Large intestine (tissue), 3 donors: ENCODE measurements at regions not wholly inside any gene's neighbourhood (a gene's known extent, or its start where the extent isn't known, plus 50 kb on each side); places are given as distances from the start of the nearest gene placed in this dataset.

Experiments
- DNase-seq, 2 donors: peaks; one replicate each; pipeline versions ENCODE4 v3.0.0 to v3.0.0-alpha.2; 2013
- H3K27ac ChIP-seq: one replicate; pipeline ENCODE4 v1.5.1; 2013; ENCODE audit warnings: low read length
- H3K27me3 ChIP-seq: 2 replicates; pipeline ENCODE4 v1.6.1; 2013; ENCODE audit warnings: low read length; ENCODE audit not compliant: control insufficient read depth, insufficient read depth
- H3K36me3 ChIP-seq: 2 replicates; pipeline ENCODE4 v1.6.1; 2013; ENCODE audit warnings: low read length; ENCODE audit not compliant: control insufficient read depth, insufficient read depth
- H3K4me1 ChIP-seq: one replicate; pipeline ENCODE4 v1.6.1; 2013; ENCODE audit warnings: low read length; ENCODE audit not compliant: control insufficient read depth, insufficient read depth
- H3K4me3 ChIP-seq: one replicate; pipeline ENCODE4 v1.5.1; 2013; ENCODE audit warnings: low read length
- H3K9me3 ChIP-seq: one replicate; pipeline ENCODE4 v1.6.1; 2013; ENCODE audit warnings: mild to moderate bottlenecking, low read depth, low read length, moderate library complexity; ENCODE audit not compliant: control insufficient read depth
- WGBS: methylation state at CpG from one replicate; pipeline ENCODE4 v1.1.5; 2013; ENCODE audit warnings: low lambda C conversion rate; ENCODE audit not compliant: insufficient coverage; 5-methylcytosine and 5-hydroxymethylcytosine counted together

- Histone ChIP-seq H3K27me3 (no peaks in the 10 kb centered on the region), H3K27ac (no peak overlapping the region), H3K4me3 (no peak overlapping the region), H3K4me1 (no peaks in the 10 kb centered on the region), H3K36me3 (no peaks in the 10 kb centered on the region), H3K9me3 (no peaks in the 10 kb centered on the region)
- DNase-seq: no peak
- WGBS: 100% methylated on average over 1 of the region's 1 CpG
These were observed 545.2 kb downstream of the STK39 start for GRCh38 chr2:167702227-167702626.

- Histone ChIP-seq H3K27me3 (no peaks in the 10 kb centered on the region), H3K4me1 (no peaks in the 10 kb centered on the region), H3K4me3 (no peak overlapping the region), H3K36me3 (no peaks in the 10 kb centered on the region), H3K27ac (no peak overlapping the region), H3K9me3 (no peaks in the 10 kb centered on the region)
- WGBS: 100% methylated on average over 2 of the region's 4 CpGs
- DNase-seq: no peak
These were observed 545.7 kb downstream of the STK39 start for GRCh38 chr2:167701651-167702050.

GRCh38 chr2:167697948-167698347 lies 549.4 kb downstream of the STK39 start:
- DNase-seq: no peak
- H3K4me3 ChIP-seq: no peak overlapping the region
- 86% methylated on average over 1 of the region's 2 CpGs for WGBS
- no peak overlapping the region for H3K27ac ChIP-seq
- H3K36me3 ChIP-seq: no peaks in the 10 kb centered on the region
- no peaks in the 10 kb centered on the region for H3K4me1 ChIP-seq
- H3K27me3 ChIP-seq: no peaks in the 10 kb centered on the region
- H3K9me3 ChIP-seq: no peaks in the 10 kb centered on the region

- no peak overlapping the region for H3K4me3 ChIP-seq
- no peaks in the 10 kb centered on the region for H3K9me3 ChIP-seq
- no peaks in the 10 kb centered on the region for H3K36me3 ChIP-seq
- H3K27ac ChIP-seq: no peak overlapping the region
- H3K27me3 ChIP-seq: no peaks in the 10 kb centered on the region
- H3K4me1 ChIP-seq: no peaks in the 10 kb centered on the region
- no peak for DNase-seq
- 70% methylated on average over 1 of the region's 1 CpG for WGBS
These were observed 550.2 kb downstream of the STK39 start for GRCh38 chr2:167697194-167697593.

GRCh38 chr2:167692936-167693335 lies 554.5 kb downstream of the STK39 start:
- no peaks in the 10 kb centered on the region for H3K27me3 ChIP-seq
- H3K27ac ChIP-seq: no peak overlapping the region
- no peak overlapping the region for H3K4me3 ChIP-seq
- H3K4me1 ChIP-seq: no peaks in the 10 kb centered on the region
- no CpG with 5 or more reads among the region's 2 CpGs for WGBS
- H3K9me3 ChIP-seq: no peaks in the 10 kb centered on the region
- no peak for DNase-seq
- H3K36me3 ChIP-seq: no peaks in the 10 kb centered on the region

- no peak overlapping the region for H3K27ac ChIP-seq
- H3K9me3 ChIP-seq: no peaks in the 10 kb centered on the region
- DNase-seq: no peak
- no peak overlapping the region for H3K4me3 ChIP-seq
- no peaks in the 10 kb centered on the region for H3K4me1 ChIP-seq
- H3K27me3 ChIP-seq: no peaks in the 10 kb centered on the region
- no CpG with 5 or more reads among the region's 1 CpG for WGBS
- H3K36me3 ChIP-seq: no peaks in the 10 kb centered on the region
These were observed 555.2 kb downstream of the STK39 start for GRCh38 chr2:167692191-167692590.

- H3K4me1 ChIP-seq: no peaks in the 10 kb centered on the region
- no CpG with 5 or more reads among the region's 2 CpGs for WGBS
- no peaks in the 10 kb centered on the region for H3K9me3 ChIP-seq
- H3K27me3 ChIP-seq: no peaks in the 10 kb centered on the region
- no peaks in the 10 kb centered on the region for H3K36me3 ChIP-seq
- no peak for DNase-seq
- H3K4me3 ChIP-seq: no peak overlapping the region
- no peak overlapping the region for H3K27ac ChIP-seq
These were observed 558.0 kb downstream of the STK39 start for GRCh38 chr2:167689444-167689843.

- DNase-seq: no peak
- no peaks in the 10 kb centered on the region for H3K36me3 ChIP-seq
- no peak overlapping the region for H3K4me3 ChIP-seq
- 100% methylated on average over 1 of the region's 7 CpGs for WGBS
- H3K9me3 ChIP-seq: no peaks in the 10 kb centered on the region
- no peaks in the 10 kb centered on the region for H3K4me1 ChIP-seq
- no peak overlapping the region for H3K27ac ChIP-seq
- H3K27me3 ChIP-seq: no peaks in the 10 kb centered on the region
These were observed 560.7 kb downstream of the STK39 start for GRCh38 chr2:167686691-167687090.

GRCh38 chr2:167681234-167682015 lies 566.0 kb downstream of the STK39 start:
- no peak for DNase-seq
- H3K4me1 ChIP-seq: no peaks in the 10 kb centered on the region
- 80% methylated on average over 4 of the region's 6 CpGs for WGBS
- no peaks in the 10 kb centered on the region for H3K27me3 ChIP-seq
- no peak overlapping the region for H3K4me3 ChIP-seq
- H3K36me3 ChIP-seq: no peaks in the 10 kb centered on the region
- H3K27ac ChIP-seq: no peak overlapping the region
- no peaks in the 10 kb centered on the region for H3K9me3 ChIP-seq

- H3K36me3 ChIP-seq: no peaks in the 10 kb centered on the region
- H3K4me1 ChIP-seq: no peaks in the 10 kb centered on the region
- WGBS: 80% methylated on average over 1 of the region's 3 CpGs
- no peaks in the 10 kb centered on the region for H3K9me3 ChIP-seq
- H3K4me3 ChIP-seq: no peak overlapping the region
- no peak overlapping the region for H3K27ac ChIP-seq
- H3K27me3 ChIP-seq: no peaks in the 10 kb centered on the region
- DNase-seq: no peak
These were observed 569.2 kb downstream of the STK39 start for GRCh38 chr2:167678158-167678557.

GRCh38 chr2:167675906-167676305 lies 571.5 kb downstream of the STK39 start:
- peaks cover 6% of the 10 kb centered on the region for H3K9me3 ChIP-seq
- 93% methylated on average over 2 of the region's 6 CpGs for WGBS
- H3K4me3 ChIP-seq: no peak overlapping the region
- H3K27ac ChIP-seq: no peak overlapping the region
- DNase-seq: no peak
- no peaks in the 10 kb centered on the region for H3K36me3 ChIP-seq
- no peaks in the 10 kb centered on the region for H3K27me3 ChIP-seq
- no peaks in the 10 kb centered on the region for H3K4me1 ChIP-seq
